Esophagus muscularis mucosa (tissue), 4 donors: ENCODE measurements at regions not wholly inside any gene's neighbourhood (a gene's known extent, or its start where the extent isn't known, plus 50 kb on each side); places are given as distances from the start of the nearest gene placed in this dataset.

Experiments used
- EP300 ChIP-seq: sonication (generic); formaldehyde crosslinking; IDR thresholded peaks from one replicate; pipeline ENCODE4 v1.6.1; 2017; ENCODE audit warnings: antibody characterized with exemption
- POLR2A ChIP-seq: fragments of 450-650 bp; IDR thresholded peaks from one replicate; pipeline ENCODE4 v1.6.1; 2017; ENCODE audit warnings: antibody characterized with exemption, moderate library complexity, mild to moderate bottlenecking, low read depth
- TF ChIP-seq, protein P1 (sequence below), 3 experiments: fragments of 200-600 bp in 2 of 3; fragments of 450-650 bp in 1 of 3; sonication (generic) in 2 of 3; IDR thresholded peaks; one replicate each; pipeline ENCODE4 v1.5.1; 2017 to 2019; ENCODE audit warnings: antibody characterized with exemption in 3 of 3, mild to moderate bottlenecking in 2 of 3, moderate library complexity in 1 of 3

- TF ChIP-seq POLR2A (no peak), EP300 (no peak)
- TF ChIP-seq, protein P1, sequence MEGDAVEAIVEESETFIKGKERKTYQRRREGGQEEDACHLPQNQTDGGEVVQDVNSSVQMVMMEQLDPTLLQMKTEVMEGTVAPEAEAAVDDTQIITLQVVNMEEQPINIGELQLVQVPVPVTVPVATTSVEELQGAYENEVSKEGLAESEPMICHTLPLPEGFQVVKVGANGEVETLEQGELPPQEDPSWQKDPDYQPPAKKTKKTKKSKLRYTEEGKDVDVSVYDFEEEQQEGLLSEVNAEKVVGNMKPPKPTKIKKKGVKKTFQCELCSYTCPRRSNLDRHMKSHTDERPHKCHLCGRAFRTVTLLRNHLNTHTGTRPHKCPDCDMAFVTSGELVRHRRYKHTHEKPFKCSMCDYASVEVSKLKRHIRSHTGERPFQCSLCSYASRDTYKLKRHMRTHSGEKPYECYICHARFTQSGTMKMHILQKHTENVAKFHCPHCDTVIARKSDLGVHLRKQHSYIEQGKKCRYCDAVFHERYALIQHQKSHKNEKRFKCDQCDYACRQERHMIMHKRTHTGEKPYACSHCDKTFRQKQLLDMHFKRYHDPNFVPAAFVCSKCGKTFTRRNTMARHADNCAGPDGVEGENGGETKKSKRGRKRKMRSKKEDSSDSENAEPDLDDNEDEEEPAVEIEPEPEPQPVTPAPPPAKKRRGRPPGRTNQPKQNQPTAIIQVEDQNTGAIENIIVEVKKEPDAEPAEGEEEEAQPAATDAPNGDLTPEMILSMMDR (IDR thresholded peaks at IDR 0.05) = no peak
These were observed 636.2 kb upstream of the ANKRD30A start for GRCh38 chr10:36489181-36489580.
